ENCODE measurements at regions not wholly inside any gene's neighbourhood (a gene's known extent, or its start where the extent isn't known, plus 50 kb on each side); places are given as distances from the start of the nearest gene placed in this dataset.

- no peak overlapping the region for H3K4me3 Mint-ChIP-seq (ENCODE audit: unreplicated experiment)
- no peak for TF ChIP-seq CTCF (IDR thresholded peaks at IDR 0.05; ENCODE audit: partially characterized antibody, unreplicated experiment)
- peaks cover 2% of the 10 kb centered on the region for H3K27me3 Mint-ChIP-seq (ENCODE audit: unreplicated experiment)
- H3K27ac Mint-ChIP-seq (ENCODE audit: unreplicated experiment), result no peak overlapping the region
- H3K9me3 Mint-ChIP-seq (ENCODE audit: unreplicated experiment), result no peaks in the 10 kb centered on the region
- peaks cover 5% of the 10 kb centered on the region for H3K36me3 Mint-ChIP-seq (ENCODE audit: unreplicated experiment)
- DNase-seq, result no peak
- no peaks in the 10 kb centered on the region for H3K4me1 Mint-ChIP-seq (ENCODE audit: low read depth, unreplicated experiment)
Observed at GRCh38 chr5:2472670-2473069, 278.8 kb downstream of the IRX2 start.

- Mint-ChIP-seq H3K36me3 (ENCODE audit: unreplicated experiment) (peaks cover 5% of the 10 kb centered on the region), H3K27me3 (ENCODE audit: unreplicated experiment) (peaks cover 3% of the 10 kb centered on the region)
- no peak for DNase-seq
Observed at GRCh38 chr5:2471152-2471879, 280.2 kb downstream of the IRX2 start.

GRCh38 chr5:2466966-2467365 lies 284.5 kb downstream of the IRX2 start:
- DNase-seq, result no peak
- no peak overlapping the region for H3K4me3 Mint-ChIP-seq (ENCODE audit: unreplicated experiment)
- H3K27ac Mint-ChIP-seq (ENCODE audit: unreplicated experiment), result no peak overlapping the region
- no peaks in the 10 kb centered on the region for H3K9me3 Mint-ChIP-seq (ENCODE audit: unreplicated experiment)
- H3K36me3 Mint-ChIP-seq (ENCODE audit: unreplicated experiment), result peaks cover 5% of the 10 kb centered on the region
- TF ChIP-seq CTCF (IDR thresholded peaks at IDR 0.05; ENCODE audit: partially characterized antibody, unreplicated experiment), result no peak
- no peaks in the 10 kb centered on the region for H3K4me1 Mint-ChIP-seq (ENCODE audit: low read depth, unreplicated experiment)
- peaks cover 3% of the 10 kb centered on the region for H3K27me3 Mint-ChIP-seq (ENCODE audit: unreplicated experiment)

More at GRCh38 chr5:2471152-2471879, 280.2 kb downstream of the IRX2 start:
- H3K4me1 Mint-ChIP-seq (ENCODE audit: low read depth, unreplicated experiment), result no peaks in the 10 kb centered on the region
- TF ChIP-seq CTCF (IDR thresholded peaks at IDR 0.05; ENCODE audit: partially characterized antibody, unreplicated experiment), result no peak
- H3K9me3 Mint-ChIP-seq (ENCODE audit: unreplicated experiment), result no peaks in the 10 kb centered on the region
- no peak overlapping the region for H3K27ac Mint-ChIP-seq (ENCODE audit: unreplicated experiment)
- no peak overlapping the region for H3K4me3 Mint-ChIP-seq (ENCODE audit: unreplicated experiment)

- TF ChIP-seq CTCF (IDR thresholded peaks at IDR 0.05; ENCODE audit: partially characterized antibody, unreplicated experiment), result no peak
- H3K27me3 Mint-ChIP-seq (ENCODE audit: unreplicated experiment), result peaks cover 5% of the 10 kb centered on the region
- no peak overlapping the region for H3K4me3 Mint-ChIP-seq (ENCODE audit: unreplicated experiment)
- H3K9me3 Mint-ChIP-seq (ENCODE audit: unreplicated experiment), result no peaks in the 10 kb centered on the region
- peaks cover under 1% of the 10 kb centered on the region for H3K36me3 Mint-ChIP-seq (ENCODE audit: unreplicated experiment)
- H3K27ac Mint-ChIP-seq (ENCODE audit: unreplicated experiment), result no peak overlapping the region
- no peak for DNase-seq
- no peaks in the 10 kb centered on the region for H3K4me1 Mint-ChIP-seq (ENCODE audit: low read depth, unreplicated experiment)
Observed at GRCh38 chr5:2465383-2465782, 286.1 kb downstream of the IRX2 start.

GRCh38 chr5:2464141-2464540 lies 287.3 kb downstream of the IRX2 start:
- Mint-ChIP-seq H3K27ac (ENCODE audit: unreplicated experiment) (no peak overlapping the region), H3K27me3 (ENCODE audit: unreplicated experiment) (peaks cover 5% of the 10 kb centered on the region), H3K36me3 (ENCODE audit: unreplicated experiment) (no peaks in the 10 kb centered on the region), H3K9me3 (ENCODE audit: unreplicated experiment) (no peaks in the 10 kb centered on the region), H3K4me3 (ENCODE audit: unreplicated experiment) (no peak overlapping the region), H3K4me1 (ENCODE audit: low read depth, unreplicated experiment) (no peaks in the 10 kb centered on the region)
- no peak for TF ChIP-seq CTCF (IDR thresholded peaks at IDR 0.05; ENCODE audit: partially characterized antibody, unreplicated experiment)
- no peak for DNase-seq

Measured in glutamatergic neuron (in vitro differentiated cells).